ENCODE measurements at regions not wholly inside any gene's neighbourhood (a gene's known extent, or its start where the extent isn't known, plus 50 kb on each side); places are given as distances from the start of the nearest gene placed in this dataset.

DNA sequence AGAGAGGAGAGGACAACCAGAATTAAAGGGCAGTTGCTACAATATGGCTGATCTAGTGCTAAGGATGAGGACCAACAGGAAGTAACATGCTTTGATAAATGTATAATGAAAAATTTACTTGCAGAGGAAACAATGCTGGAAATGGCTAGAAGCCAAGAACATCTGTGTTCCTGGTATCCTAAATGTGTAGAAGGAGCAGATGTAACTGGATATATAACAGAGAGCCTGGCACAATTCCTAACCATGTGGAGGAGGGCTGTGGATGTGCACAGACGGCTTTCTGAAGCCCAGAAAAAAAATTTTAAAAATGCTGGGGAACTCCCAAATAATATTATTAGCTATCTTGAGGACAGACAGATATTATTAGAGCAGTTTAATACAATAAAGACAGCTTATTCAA, 159.4 kb upstream of the GBE1 start:
- H3K9me3 Mint-ChIP-seq: no peaks in the 10 kb centered on the region
- ATAC-seq (replicated peaks in 1 of 2): no peak
- no peak overlapping the region for H3K27ac Mint-ChIP-seq
- H3K4me1 Mint-ChIP-seq (ENCODE audit: low read depth): no peaks in the 10 kb centered on the region
- DNase-seq: no peak
- no peaks in the 10 kb centered on the region for H3K36me3 Mint-ChIP-seq (ENCODE audit: insufficient read depth in 2 of 2)
- H3K27me3 Mint-ChIP-seq (ENCODE audit: low read depth): no peaks in the 10 kb centered on the region
- H3K4me3 Mint-ChIP-seq: no peak overlapping the region

DNA sequence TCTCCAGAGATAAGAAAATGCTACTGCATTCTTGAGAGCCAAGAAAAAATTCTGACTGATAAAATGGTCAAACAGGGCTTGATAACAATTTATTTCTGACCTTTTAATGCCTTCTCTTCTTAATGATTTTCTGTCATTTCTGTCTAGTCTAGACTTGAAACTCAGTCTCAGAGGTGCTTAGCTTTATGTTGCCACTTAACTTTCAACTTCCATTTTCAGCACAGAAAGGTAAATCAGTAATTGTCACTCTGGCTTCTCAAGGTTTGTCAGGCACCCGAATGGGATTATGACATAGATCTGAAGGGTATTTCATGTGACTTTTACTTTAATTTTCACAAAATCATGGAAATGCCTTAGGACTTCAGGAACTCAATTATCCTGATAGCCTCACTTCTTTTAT, 155.4 kb upstream of the GBE1 start:
- no peak overlapping the region for H3K4me3 Mint-ChIP-seq
- no peaks in the 10 kb centered on the region for H3K36me3 Mint-ChIP-seq (ENCODE audit: insufficient read depth in 2 of 2)
- DNase-seq (no peak), ATAC-seq (replicated peaks in 1 of 2) (no peak)
- no peak overlapping the region for H3K27ac Mint-ChIP-seq
- H3K4me1 Mint-ChIP-seq (ENCODE audit: low read depth): no peaks in the 10 kb centered on the region
- H3K9me3 Mint-ChIP-seq: no peaks in the 10 kb centered on the region
- no peaks in the 10 kb centered on the region for H3K27me3 Mint-ChIP-seq (ENCODE audit: low read depth)

DNA sequence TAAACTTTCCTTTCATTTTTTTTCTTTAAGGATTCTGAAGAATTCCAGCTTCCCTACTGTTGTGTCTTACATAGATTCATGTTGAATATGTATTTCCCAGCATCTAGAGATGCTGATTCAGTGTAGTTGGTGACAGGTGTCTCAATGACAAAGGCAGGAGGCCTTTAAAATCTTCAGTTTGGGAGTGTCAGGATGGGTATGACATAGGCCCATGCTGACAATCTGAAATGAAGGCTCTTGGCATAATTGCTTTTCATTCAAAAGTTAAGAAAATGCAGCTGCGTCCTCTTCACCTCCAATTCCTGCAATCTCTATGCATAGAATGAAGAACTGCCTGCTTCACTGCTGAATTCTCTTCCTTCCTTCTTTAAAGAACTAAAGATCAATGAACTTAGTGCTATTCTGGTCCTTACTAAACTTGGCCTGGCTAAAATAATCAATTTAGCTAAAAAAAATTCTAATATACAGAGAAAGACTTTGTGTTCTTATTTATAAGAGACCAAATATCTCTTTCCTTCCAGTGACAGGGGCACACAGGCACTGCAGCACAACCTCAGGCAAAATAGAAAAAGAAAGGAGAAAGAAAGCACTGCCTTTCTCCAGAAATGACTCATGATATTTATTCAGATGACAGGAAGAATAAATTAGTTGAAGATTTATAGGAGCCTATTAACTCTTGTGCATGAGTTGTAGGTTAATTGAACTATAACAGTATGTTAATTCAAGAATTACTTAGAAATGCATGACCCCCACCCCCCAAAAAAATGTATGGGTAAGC, 152.6 kb upstream of the GBE1 start:
- DNase-seq (no peak), ATAC-seq (replicated peaks in 1 of 2) (no peak)
- Mint-ChIP-seq H3K4me3 (no peak overlapping the region), H3K36me3 (ENCODE audit: insufficient read depth in 2 of 2) (no peaks in the 10 kb centered on the region), H3K9me3 (no peaks in the 10 kb centered on the region), H3K4me1 (ENCODE audit: low read depth) (no peaks in the 10 kb centered on the region), H3K27ac (no peak overlapping the region), H3K27me3 (ENCODE audit: low read depth) (no peaks in the 10 kb centered on the region)

DNA sequence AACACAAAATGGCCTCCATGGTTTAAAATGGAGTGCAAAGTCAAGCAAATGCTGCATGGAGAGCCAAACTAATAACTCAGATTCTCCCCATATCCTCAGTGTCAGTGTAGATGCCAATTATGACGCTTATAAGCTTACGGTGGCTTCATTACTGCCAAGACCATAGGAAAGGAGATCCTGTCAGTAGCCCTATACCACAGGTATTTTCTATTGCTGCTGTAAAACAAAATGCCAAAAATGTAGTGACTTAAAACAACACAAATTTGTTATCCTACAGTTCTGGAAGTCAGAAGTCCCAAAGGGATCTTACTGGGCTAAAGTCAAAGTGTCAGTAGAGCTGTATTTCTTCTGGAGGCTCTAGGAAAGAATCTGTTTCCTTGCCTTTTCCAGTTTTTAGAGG, 149.8 kb upstream of the GBE1 start:
- Mint-ChIP-seq H3K4me3 (no peak overlapping the region), H3K36me3 (ENCODE audit: insufficient read depth in 2 of 2) (no peaks in the 10 kb centered on the region), H3K27ac (no peak overlapping the region), H3K4me1 (ENCODE audit: low read depth) (no peaks in the 10 kb centered on the region), H3K27me3 (ENCODE audit: low read depth) (peaks cover 8% of the 10 kb centered on the region), H3K9me3 (peaks cover 0 to 2% of the 10 kb centered on the region in 2 donors)
- DNase-seq (no peak), ATAC-seq (replicated peaks in 1 of 2) (no peak)

DNA sequence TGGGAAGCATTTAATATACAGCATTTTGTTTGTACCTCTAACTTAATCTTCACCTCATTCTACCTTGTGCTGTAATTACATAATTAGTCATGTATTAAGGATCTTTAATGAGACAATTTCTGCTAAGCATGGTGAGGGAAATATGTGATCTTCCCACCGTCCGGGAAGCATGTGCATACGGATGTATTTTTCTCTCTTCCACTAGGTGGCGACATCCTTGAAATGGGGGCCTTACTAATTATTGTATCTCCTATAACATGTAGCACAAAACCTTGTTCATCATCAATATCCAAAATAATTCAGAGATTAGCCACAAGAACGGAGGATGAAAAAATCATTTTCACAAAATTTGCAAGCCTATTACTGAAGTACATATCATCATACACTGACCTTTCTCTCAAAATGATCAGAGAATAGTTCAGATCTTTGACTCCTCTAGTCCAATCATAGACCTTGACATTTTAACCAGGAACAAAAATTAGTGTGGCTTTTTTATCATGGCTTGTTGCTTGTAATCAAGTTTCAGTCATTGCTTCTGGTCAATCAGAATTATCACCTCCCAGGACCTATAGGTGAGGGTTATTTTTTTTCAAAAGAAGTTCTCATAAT, 148.9 kb upstream of the GBE1 start:
- H3K27me3 Mint-ChIP-seq (ENCODE audit: low read depth): peaks cover 8% of the 10 kb centered on the region
- H3K36me3 Mint-ChIP-seq (ENCODE audit: insufficient read depth in 2 of 2): no peaks in the 10 kb centered on the region
- H3K4me3 Mint-ChIP-seq: no peak overlapping the region
- peak; percentile 1 to 4 for DNase-seq
- peaks cover 0 to 2% of the 10 kb centered on the region in 2 donors for H3K9me3 Mint-ChIP-seq
- no peaks in the 10 kb centered on the region for H3K4me1 Mint-ChIP-seq (ENCODE audit: low read depth)
- H3K27ac Mint-ChIP-seq: no peak overlapping the region
- ATAC-seq (replicated peaks in 1 of 2): no peak

DNA sequence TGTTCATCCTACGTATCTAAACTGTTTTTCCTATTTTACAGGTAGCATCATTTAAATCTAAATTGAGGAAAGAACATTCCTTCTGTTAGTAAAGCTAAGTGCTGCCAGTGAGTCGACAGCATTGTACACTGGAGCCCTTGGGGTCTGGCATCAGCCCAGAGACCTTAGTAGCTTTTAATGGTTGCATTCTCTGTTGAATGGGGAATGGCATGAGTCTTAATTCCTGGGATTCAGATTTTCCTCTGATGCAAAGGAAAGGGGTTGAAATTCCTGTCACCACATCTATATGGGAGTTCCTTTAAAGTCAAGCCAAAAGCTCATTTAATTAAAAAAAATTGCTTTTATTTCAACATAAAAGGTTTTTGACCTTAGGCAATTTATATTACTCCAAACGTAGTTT, 148.4 kb upstream of the GBE1 start:
- peaks cover 0 to 2% of the 10 kb centered on the region in 2 donors for H3K9me3 Mint-ChIP-seq
- ATAC-seq (replicated peaks in 1 of 2) (no peak), DNase-seq (no peak)
- no peaks in the 10 kb centered on the region for H3K36me3 Mint-ChIP-seq (ENCODE audit: insufficient read depth in 2 of 2)
- peaks cover 8% of the 10 kb centered on the region for H3K27me3 Mint-ChIP-seq (ENCODE audit: low read depth)
- H3K4me3 Mint-ChIP-seq: no peak overlapping the region
- H3K27ac Mint-ChIP-seq: no peak overlapping the region
- H3K4me1 Mint-ChIP-seq (ENCODE audit: low read depth): no peaks in the 10 kb centered on the region

DNA sequence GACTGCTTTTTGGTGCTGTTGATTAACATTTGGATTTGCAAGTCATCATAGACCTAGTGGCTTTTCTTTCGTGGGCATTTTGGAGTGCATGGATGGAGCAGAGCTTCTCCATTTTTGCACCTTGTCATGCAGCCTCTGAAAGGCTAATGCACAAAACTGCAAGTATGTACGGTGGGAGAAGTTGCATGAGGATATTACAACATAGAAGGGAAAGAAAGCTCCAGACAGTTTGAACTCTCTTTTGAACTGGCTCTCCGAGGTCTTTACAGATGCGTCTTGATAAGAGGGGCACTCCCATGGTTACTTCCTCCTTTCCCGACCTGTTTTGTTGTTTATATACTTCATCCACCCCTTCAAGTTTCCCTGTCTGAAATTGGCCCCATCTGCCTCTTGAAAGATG, 147.1 kb upstream of the GBE1 start:
- ATAC-seq (replicated peaks in 1 of 2): no peak
- no peak overlapping the region for H3K4me3 Mint-ChIP-seq
- peaks cover 2% of the 10 kb centered on the region in 2 donors for H3K9me3 Mint-ChIP-seq
- no peaks in the 10 kb centered on the region for H3K36me3 Mint-ChIP-seq (ENCODE audit: insufficient read depth in 2 of 2)
- no peak for DNase-seq
- no peak overlapping the region for H3K27ac Mint-ChIP-seq
- peaks cover 14% of the 10 kb centered on the region for H3K27me3 Mint-ChIP-seq (ENCODE audit: low read depth)
- H3K4me1 Mint-ChIP-seq (ENCODE audit: low read depth): no peaks in the 10 kb centered on the region

DNA sequence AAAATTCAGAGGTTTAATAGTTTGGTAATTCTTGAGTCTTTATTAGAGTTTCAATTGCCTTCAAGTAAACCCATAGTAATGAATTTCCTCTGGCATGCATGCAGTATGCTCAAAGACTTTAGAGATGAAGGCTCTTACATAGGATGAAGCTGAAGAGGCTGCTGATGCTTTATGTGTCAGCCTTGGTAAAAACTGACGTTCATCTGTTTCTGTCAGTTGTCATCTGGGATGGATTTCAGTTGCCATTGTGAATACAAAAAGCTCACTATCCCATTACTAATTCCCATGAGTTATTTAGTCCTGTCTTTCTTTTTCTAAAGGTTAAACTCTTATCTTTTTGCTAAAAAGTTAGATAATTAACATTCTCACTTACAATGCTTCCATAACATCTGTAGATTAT, 136.9 kb upstream of the GBE1 start:
- Mint-ChIP-seq H3K4me1 (ENCODE audit: low read depth) (no peaks in the 10 kb centered on the region), H3K4me3 (no peak overlapping the region)

DNA sequence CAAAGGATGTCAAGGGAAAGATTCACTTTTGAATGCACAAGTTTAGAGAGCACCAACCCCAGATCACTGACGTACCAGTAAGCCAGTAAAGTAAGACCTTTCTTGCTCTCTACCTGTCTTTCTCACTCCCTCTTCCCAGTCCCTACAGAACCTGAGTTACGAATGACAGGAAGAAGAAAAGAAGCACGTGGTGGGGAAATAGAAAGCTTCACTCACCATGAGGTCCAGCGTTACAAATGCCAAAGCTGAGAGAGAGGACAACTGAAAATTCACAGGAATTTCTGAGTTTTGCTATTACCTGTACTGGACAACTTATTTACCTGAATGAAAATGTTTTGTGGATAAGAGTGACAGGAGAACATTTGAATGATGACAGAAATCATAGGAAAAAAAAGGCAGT, 133.2 kb upstream of the GBE1 start:
- Mint-ChIP-seq H3K36me3 (ENCODE audit: insufficient read depth in 2 of 2) (no peaks in the 10 kb centered on the region), H3K27ac (no peak overlapping the region), H3K4me1 (ENCODE audit: low read depth) (no peaks in the 10 kb centered on the region), H3K9me3 (peaks cover 0 to 1% of the 10 kb centered on the region in 2 donors), H3K4me3 (no peak overlapping the region), H3K27me3 (ENCODE audit: low read depth) (no peaks in the 10 kb centered on the region)
- no peak for DNase-seq
- no peak for ATAC-seq (replicated peaks in 1 of 2)

More for the DNA sequence above, 136.9 kb upstream of the GBE1 start:
- DNase-seq (no peak), ATAC-seq (replicated peaks in 1 of 2) (no peak)
- Mint-ChIP-seq H3K36me3 (ENCODE audit: insufficient read depth in 2 of 2) (no peaks in the 10 kb centered on the region), H3K27ac (no peak overlapping the region), H3K9me3 (no peaks in the 10 kb centered on the region), H3K27me3 (ENCODE audit: low read depth) (no peaks in the 10 kb centered on the region)

DNA sequence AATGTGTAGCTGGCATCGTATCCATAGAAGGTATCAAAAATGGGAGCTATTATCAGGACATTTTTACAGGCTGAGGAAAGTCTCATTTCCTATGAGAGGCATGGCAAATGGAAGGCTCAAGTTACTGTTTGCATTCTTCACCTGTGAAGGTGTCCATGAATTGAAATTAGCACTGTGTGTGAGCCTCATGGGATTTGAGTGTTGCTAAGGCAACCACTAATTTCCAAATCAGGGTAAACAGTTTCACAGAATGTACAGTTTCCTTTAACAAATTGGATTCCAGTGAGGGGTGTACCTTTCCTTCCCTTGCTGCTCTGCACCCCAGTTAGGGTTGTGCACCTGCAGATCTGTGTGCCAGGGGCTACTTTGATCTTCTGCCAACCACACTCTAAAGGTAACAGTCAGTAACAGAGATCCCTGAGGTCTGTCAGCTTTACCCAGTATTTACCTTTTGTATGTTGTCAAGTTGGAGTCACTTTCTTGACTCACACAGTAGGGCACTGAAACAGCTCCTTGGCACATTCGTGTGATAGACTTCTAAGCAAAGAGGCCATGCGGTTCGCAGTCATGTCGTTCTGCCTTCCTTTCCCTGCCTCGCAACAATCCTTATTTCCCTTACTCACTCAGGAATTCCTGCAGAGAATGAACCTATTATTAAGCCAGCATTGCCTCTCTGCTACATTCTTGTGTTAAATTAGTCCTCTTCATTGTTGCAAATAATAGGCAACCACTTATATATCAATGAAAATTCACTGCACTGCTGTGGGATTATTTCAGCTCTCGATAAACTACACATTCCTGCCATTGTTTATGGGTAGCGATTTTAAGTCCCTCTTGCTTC, 129.8 kb upstream of the GBE1 start:
- DNase-seq (no peak), ATAC-seq (replicated peaks in 1 of 2) (no peak)
- Mint-ChIP-seq H3K9me3 (peaks cover 0 to 1% of the 10 kb centered on the region in 2 donors), H3K4me1 (ENCODE audit: low read depth) (no peaks in the 10 kb centered on the region), H3K27ac (no peak overlapping the region), H3K4me3 (no peak overlapping the region), H3K27me3 (ENCODE audit: low read depth) (no peaks in the 10 kb centered on the region), H3K36me3 (ENCODE audit: insufficient read depth in 2 of 2) (no peaks in the 10 kb centered on the region)

DNA sequence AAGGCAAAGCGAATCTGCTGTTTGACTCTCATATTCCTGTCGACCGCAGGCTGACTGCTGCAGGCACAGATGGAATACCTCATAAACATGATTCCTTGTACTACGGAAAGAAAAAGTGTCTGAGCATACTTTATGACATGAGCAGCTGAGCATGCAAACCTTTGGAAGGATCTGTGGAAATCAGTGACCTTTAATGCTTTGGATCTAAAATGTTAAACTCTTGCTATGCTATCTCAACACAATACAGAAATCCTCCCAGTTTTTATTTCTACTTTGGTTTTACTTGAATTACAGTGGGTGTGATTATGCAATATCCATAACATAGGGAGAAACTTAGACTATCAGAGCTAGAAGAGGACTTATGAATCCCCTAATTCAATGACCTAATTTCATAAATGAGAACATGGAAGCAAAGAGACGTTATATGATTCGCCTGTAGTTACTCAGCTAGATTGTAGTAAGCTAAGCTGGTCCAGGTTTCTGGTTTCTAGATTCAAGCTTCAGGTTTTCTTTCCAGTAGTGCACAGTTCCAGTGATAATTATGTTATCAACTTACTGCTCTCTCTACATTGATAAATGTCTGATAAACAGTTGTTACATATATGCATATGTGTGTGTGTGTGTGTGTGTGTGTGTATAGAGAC, 127.6 kb upstream of the GBE1 start:
- no peak for ATAC-seq (replicated peaks in 1 of 2)
- H3K4me3 Mint-ChIP-seq: no peak overlapping the region
- no peaks in the 10 kb centered on the region for H3K36me3 Mint-ChIP-seq (ENCODE audit: insufficient read depth in 2 of 2)
- H3K4me1 Mint-ChIP-seq (ENCODE audit: low read depth): no peaks in the 10 kb centered on the region
- H3K27me3 Mint-ChIP-seq (ENCODE audit: low read depth): no peaks in the 10 kb centered on the region
- H3K9me3 Mint-ChIP-seq: peaks cover 0 to 1% of the 10 kb centered on the region in 2 donors
- no peak overlapping the region for H3K27ac Mint-ChIP-seq
- no peak for DNase-seq

DNA sequence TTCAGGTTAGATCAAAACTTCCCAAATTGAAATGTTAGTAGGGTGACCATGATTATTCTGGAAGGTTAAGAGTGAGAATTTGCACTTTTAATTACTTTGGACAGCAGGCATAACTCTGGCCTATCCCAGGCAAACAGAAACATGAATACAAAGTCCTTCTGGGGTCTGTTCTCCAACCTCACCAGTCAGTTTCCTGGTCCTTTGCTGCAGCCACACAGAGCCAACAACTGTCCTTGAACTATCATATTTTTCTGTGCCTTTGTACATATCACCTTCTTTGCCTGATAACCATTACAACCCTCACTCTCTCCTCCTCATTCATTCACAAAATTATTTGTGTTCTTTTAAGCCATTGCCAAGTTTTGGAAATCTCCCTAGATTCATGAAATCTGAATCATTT, 126.0 kb upstream of the GBE1 start:
- Mint-ChIP-seq H3K27me3 (ENCODE audit: low read depth) (no peaks in the 10 kb centered on the region), H3K36me3 (ENCODE audit: insufficient read depth in 2 of 2) (no peaks in the 10 kb centered on the region), H3K4me3 (no peak overlapping the region), H3K27ac (no peak overlapping the region), H3K9me3 (peaks cover 0 to 1% of the 10 kb centered on the region in 2 donors), H3K4me1 (ENCODE audit: low read depth) (no peaks in the 10 kb centered on the region)
- no peak for DNase-seq
- no peak for ATAC-seq (replicated peaks in 1 of 2)

DNA sequence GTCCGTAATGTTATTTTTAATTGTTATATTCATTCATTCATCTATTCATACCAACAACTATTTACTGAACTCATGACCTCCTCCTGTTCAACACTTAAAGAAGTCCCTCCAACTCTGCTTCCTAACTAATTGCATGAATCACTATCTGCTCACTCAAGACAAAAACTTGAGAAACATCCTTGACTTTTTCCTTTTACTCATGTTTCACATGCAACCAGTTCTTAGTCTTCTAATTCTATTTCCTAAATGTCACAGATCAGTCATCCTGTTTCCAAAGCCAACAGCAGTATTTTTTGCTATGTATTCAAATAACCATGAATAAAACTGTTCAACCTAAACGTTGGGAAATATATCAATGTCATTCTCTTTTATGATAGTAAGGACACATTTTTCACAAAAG, 124.6 kb upstream of the GBE1 start:
- DNase-seq (no peak), ATAC-seq (replicated peaks in 1 of 2) (no peak)
- Mint-ChIP-seq H3K27me3 (ENCODE audit: low read depth) (no peaks in the 10 kb centered on the region), H3K27ac (no peak overlapping the region), H3K9me3 (no peaks in the 10 kb centered on the region), H3K36me3 (ENCODE audit: insufficient read depth in 2 of 2) (no peaks in the 10 kb centered on the region), H3K4me3 (no peak overlapping the region), H3K4me1 (ENCODE audit: low read depth) (no peaks in the 10 kb centered on the region)

All from activated T-cell treated with anti-CD3 and anti-CD28 coated beads, Interleukin-2, amount 50 U/mL, for 72 hours (primary cell).